Heart left ventricle (tissue), 16 donors: ENCODE measurements at regions not wholly inside any gene's neighbourhood (a gene's known extent, or its start where the extent isn't known, plus 50 kb on each side); places are given as distances from the start of the nearest gene placed in this dataset.

Experiments
- ATAC-seq, 4 donors: fragments of 200-7000 bp; cut with Tn5 transposase; one replicate each; pipeline ENCODE4 v1.9.1; 2020 to 2022; ENCODE audit warnings: moderate library complexity in 4 of 4, mild to moderate bottlenecking in 3 of 4, moderate number of reproducible peaks in 1 of 4
- DNase-seq, 5 donors: peaks; one replicate each; pipeline ENCODE4 v3.0.0-alpha.2; 2020
- H3K27ac ChIP-seq, 12 donors: fragments of 200-600 bp; sonication (generic) in 4 of 12; one replicate each; pipeline versions ENCODE4 v1.5.0 to v1.8.0; 2016 to 2022; ENCODE audit warnings: mild to moderate bottlenecking in 2 of 12
- H3K27me3 ChIP-seq, 9 donors: fragments of 200-600 bp; sonication (generic) in 2 of 9; one replicate each; pipeline versions ENCODE4 v1.5.1 to v1.8.0; 2016 to 2022; ENCODE audit warnings: mild to moderate bottlenecking in 3 of 9
- H3K36me3 ChIP-seq, 9 donors: fragments of 200-600 bp; sonication (generic) in 2 of 9; one replicate each; pipeline versions ENCODE4 v1.5.0 to v1.8.0; 2018 to 2022; ENCODE audit warnings: mild to moderate bottlenecking in 2 of 9
- H3K4me1 ChIP-seq, 12 donors: fragments of 200-600 bp; sonication (generic) in 4 of 12; one replicate each; pipeline versions ENCODE4 v1.5.0 to v1.8.0; 2016 to 2022; ENCODE audit warnings: mild to moderate bottlenecking in 3 of 12
- H3K4me3 ChIP-seq, 12 donors: fragments of 200-600 bp; sonication (generic) in 4 of 12; one replicate each; pipeline versions ENCODE4 v1.5.0 to v1.8.0; 2017 to 2022; ENCODE audit warnings: mild to moderate bottlenecking in 9 of 12, moderate library complexity in 4 of 12
- H3K9me3 ChIP-seq, 12 donors: fragments of 200-600 bp; sonication (generic) in 4 of 12; one replicate each; pipeline versions ENCODE4 v1.5.0 to v1.8.0; 2016 to 2022; ENCODE audit warnings: mild to moderate bottlenecking in 1 of 12
- POLR2A ChIP-seq, 2 donors: fragments of 450-650 bp; IDR thresholded peaks; one replicate each; pipeline ENCODE4 v1.6.1; 2017; ENCODE audit warnings: antibody characterized with exemption in 2 of 2, mild to moderate bottlenecking in 2 of 2, moderate library complexity in 2 of 2
- WGBS, 4 donors: extraction: QIAGEN DNeasy Blood & Tissue Kit in 2 of 4; methylation state at CpG; one replicate each; pipeline versions ENCODE4 v1.1.5 to v1.1.7; 2013 to 2018; 5-methylcytosine and 5-hydroxymethylcytosine counted together
- intact Hi-C, 10 donors: fragments of 100-400 bp; cut with DNase I; formaldehyde crosslinking; loops; one replicate each; pipeline versions ENCODE4 v1.11.1 to v1.14.2; 2022
- TF ChIP-seq, protein P1 (sequence below), 12 donors: fragments of 200-600 bp; sonication (generic) in 4 of 12; IDR thresholded peaks; one replicate each; pipeline versions ENCODE4 v1.5.0 to v1.8.0; 2018 to 2022; ENCODE audit warnings: antibody characterized with exemption in 12 of 12, mild to moderate bottlenecking in 5 of 12
- donor health status: ischemic (EF 13 %, LVEDD 7.1; RV severe dilation, severe dysfunction).
- donor health status: healthy with polysubstance abuse.
- donor health status: DM: no; HTN: yes; CAD: no.
- donor health status: DM: no; HTN: no; CAD: no.
- donor health status: ischemic (EF 25% LVEDD 6.9; RV normal size, moderate dysfunction).
- donor health status: ischemic (EF 25% LVEDD 5.7; RV mildly dilated, moderate dysfunction).
- donor health status: healthy.
- donor health status: DM: yes; HTN: yes; CAD: no.
- donor health status: ischemic (EF 35%, LVEDD 5.7; RV mildly dilated, moderate dysfunction).
- donor health status: nonischemic (EF 11% LVEDD 7.7; RV severe dilation, severe dysfunction).
- donor health status: DM: yes; HTN: yes; CAD: no.
- donor health status: PGD.
- donor health status: ischemic (EF 29% LVEDD 5.4; RV normal size, mild dysfunction).
- donor health status: nonischemic (EF 23%, LVEDD 6.1; RV moderate dilation, normal function).

- no peaks in the 10 kb centered on the region for H3K4me1 ChIP-seq
- intact Hi-C loops, result no loop called here
- ATAC-seq (no peak), DNase-seq (no peak)
- no peaks in the 10 kb centered on the region for H3K36me3 ChIP-seq
- TF ChIP-seq, protein P1, sequence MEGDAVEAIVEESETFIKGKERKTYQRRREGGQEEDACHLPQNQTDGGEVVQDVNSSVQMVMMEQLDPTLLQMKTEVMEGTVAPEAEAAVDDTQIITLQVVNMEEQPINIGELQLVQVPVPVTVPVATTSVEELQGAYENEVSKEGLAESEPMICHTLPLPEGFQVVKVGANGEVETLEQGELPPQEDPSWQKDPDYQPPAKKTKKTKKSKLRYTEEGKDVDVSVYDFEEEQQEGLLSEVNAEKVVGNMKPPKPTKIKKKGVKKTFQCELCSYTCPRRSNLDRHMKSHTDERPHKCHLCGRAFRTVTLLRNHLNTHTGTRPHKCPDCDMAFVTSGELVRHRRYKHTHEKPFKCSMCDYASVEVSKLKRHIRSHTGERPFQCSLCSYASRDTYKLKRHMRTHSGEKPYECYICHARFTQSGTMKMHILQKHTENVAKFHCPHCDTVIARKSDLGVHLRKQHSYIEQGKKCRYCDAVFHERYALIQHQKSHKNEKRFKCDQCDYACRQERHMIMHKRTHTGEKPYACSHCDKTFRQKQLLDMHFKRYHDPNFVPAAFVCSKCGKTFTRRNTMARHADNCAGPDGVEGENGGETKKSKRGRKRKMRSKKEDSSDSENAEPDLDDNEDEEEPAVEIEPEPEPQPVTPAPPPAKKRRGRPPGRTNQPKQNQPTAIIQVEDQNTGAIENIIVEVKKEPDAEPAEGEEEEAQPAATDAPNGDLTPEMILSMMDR (IDR thresholded peaks at IDR 0.05), result no peak
- TF ChIP-seq POLR2A (IDR thresholded peaks at IDR 0.05), result no peak
- H3K27me3 ChIP-seq, result peaks cover 0 to 8% (median 0%) of the 10 kb centered on the region in 9 donors
- WGBS, 4 donors, result 62 to 68% (median 67%) methylated on average over 7 of the region's 7 CpGs
- H3K9me3 ChIP-seq, result peaks cover 0 to 10% (median 0%) of the 10 kb centered on the region in 12 donors
- H3K27ac ChIP-seq, result no peak overlapping the region
- H3K4me3 ChIP-seq, result no peak overlapping the region
Measured at GRCh38 chr7:4519819-4520520, 162.1 kb upstream of the FOXK1 start.

- H3K27ac ChIP-seq, result no peak overlapping the region
- H3K4me3 ChIP-seq, result no peak overlapping the region
- ATAC-seq, result no peak
- TF ChIP-seq POLR2A (IDR thresholded peaks at IDR 0.05), result no peak
- TF ChIP-seq, protein P1 (IDR thresholded peaks at IDR 0.05), result no peak
- H3K4me1 ChIP-seq, result no peaks in the 10 kb centered on the region
- H3K9me3 ChIP-seq, result peaks cover 0 to 10% (median 0%) of the 10 kb centered on the region in 12 donors
- H3K27me3 ChIP-seq, result peaks cover 0 to 12% (median 0%) of the 10 kb centered on the region in 9 donors
- H3K36me3 ChIP-seq, result no peaks in the 10 kb centered on the region
- DNase-seq, result no peak
- intact Hi-C loops, result no loop called here
Measured at GRCh38 chr7:4523219-4523618, 158.9 kb upstream of the FOXK1 start.

DNA sequence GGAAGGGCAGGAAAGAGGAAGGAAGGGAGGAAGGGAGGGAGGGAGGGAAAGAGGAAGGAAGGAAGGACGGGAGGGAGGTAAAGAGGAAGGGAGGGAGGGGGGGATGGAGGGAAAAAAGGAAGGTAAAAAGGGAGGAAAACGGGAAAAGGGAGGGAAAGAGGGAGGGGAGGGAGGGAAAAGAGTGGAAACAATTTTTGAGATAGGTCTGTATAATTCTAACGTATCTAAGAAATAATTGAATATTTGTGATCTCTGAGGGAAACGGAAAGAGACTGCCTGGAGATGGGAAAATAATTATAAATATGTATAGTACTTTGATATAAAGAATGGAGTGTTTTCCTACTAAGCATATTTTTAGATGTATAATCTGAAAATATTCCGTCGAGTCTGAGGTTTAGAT, 158.2 kb upstream of the FOXK1 start:
- Histone ChIP-seq H3K36me3 (no peaks in the 10 kb centered on the region), H3K9me3 (peaks cover 0 to 10% (median 0%) of the 10 kb centered on the region in 12 donors), H3K4me1 (no peaks in the 10 kb centered on the region), H3K4me3 (no peak overlapping the region), H3K27ac (no peak overlapping the region), H3K27me3 (peaks cover 0 to 12% (median 0%) of the 10 kb centered on the region in 9 donors)
- intact Hi-C loops, result no loop called here
- WGBS, 4 donors, result 52 to 63% (median 56%) methylated on average over 6 of the region's 6 CpGs
- TF ChIP-seq, protein P1 (IDR thresholded peaks at IDR 0.05), result no peak
- TF ChIP-seq POLR2A (IDR thresholded peaks at IDR 0.05), result no peak
- ATAC-seq, result no peak
- DNase-seq, result no peak

GRCh38 chr7:4525884-4526283, 156.2 kb upstream of the FOXK1 start:
- Histone ChIP-seq H3K27me3 (peaks cover 0 to 12% (median 0%) of the 10 kb centered on the region in 9 donors), H3K4me3 (no peak overlapping the region), H3K36me3 (no peaks in the 10 kb centered on the region), H3K9me3 (peaks cover 0 to 10% (median 0%) of the 10 kb centered on the region in 12 donors), H3K27ac (no peak overlapping the region), H3K4me1 (no peaks in the 10 kb centered on the region)
- DNase-seq (no peak), ATAC-seq (no peak)
- no peak for TF ChIP-seq POLR2A (IDR thresholded peaks at IDR 0.05)
- TF ChIP-seq, protein P1 (IDR thresholded peaks at IDR 0.05), result no peak
- WGBS, 4 donors, result 38 to 53% (median 42%) methylated on average over 3 of the region's 3 CpGs
- intact Hi-C loops, result no loop called here
